ES-I3 (cell line): ENCODE measurements at regions not wholly inside any gene's neighbourhood (a gene's known extent, or its start where the extent isn't known, plus 50 kb on each side); places are given as distances from the start of the nearest gene placed in this dataset.
"Not testable (repeated sequence)": the region's sequence is repeated elsewhere in the genome, so short reads cannot be mapped to it uniquely, and the experiment has no call there.

Source experiments
- H3K36me3 ChIP-seq: 2 replicates; pipeline ENCODE4 v1.6.1; 2013; ENCODE audit warnings: mild to moderate bottlenecking, low read length, control low read depth, moderate library complexity; ENCODE audit not compliant: insufficient read depth
- H3K4me1 ChIP-seq: 2 replicates; pipeline ENCODE4 v1.6.1; 2013; ENCODE audit warnings: mild to moderate bottlenecking, control low read depth, low read length; ENCODE audit not compliant: insufficient read depth
- H3K9ac ChIP-seq: 2 replicates; pipeline ENCODE4 v1.6.1; 2013; ENCODE audit warnings: low read depth, mild to moderate bottlenecking, low read length, moderate library complexity
- H3K9me3 ChIP-seq: 2 replicates; pipeline ENCODE4 v1.6.1; 2013; ENCODE audit warnings: mild to moderate bottlenecking, low read length, moderate library complexity; ENCODE audit not compliant: control insufficient read depth, insufficient read depth

DNA sequence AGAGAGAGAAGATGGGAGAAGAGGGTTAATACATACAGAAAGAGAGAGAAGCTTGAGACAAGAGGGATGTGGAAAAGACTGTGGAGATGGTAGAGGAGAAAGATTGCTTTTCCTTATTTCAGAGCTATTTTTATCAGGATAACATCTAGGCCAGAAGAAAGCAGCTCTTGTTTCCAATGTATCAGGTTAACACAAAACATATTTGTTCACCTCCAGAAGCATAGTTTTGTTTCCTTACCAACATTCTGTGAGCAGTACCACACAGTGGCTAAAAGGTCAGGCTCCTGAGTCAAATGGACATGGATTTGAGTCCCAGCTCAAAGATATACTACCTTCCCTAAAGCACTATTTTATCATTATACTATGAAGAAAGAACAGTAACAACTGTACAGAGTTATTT, 185.5 kb downstream of the DUSP10 start:
- Histone ChIP-seq H3K4me1 (no peaks in the 10 kb centered on the region), H3K9me3 (no peaks in the 10 kb centered on the region), H3K36me3 (no peaks in the 10 kb centered on the region), H3K9ac (no peak overlapping the region)

GRCh38 chr1:221557013-221557412, 184.9 kb downstream of the DUSP10 start:
- Histone ChIP-seq H3K9me3 (no peaks in the 10 kb centered on the region), H3K9ac (no peak overlapping the region), H3K4me1 (no peaks in the 10 kb centered on the region), H3K36me3 (no peaks in the 10 kb centered on the region)

DNA sequence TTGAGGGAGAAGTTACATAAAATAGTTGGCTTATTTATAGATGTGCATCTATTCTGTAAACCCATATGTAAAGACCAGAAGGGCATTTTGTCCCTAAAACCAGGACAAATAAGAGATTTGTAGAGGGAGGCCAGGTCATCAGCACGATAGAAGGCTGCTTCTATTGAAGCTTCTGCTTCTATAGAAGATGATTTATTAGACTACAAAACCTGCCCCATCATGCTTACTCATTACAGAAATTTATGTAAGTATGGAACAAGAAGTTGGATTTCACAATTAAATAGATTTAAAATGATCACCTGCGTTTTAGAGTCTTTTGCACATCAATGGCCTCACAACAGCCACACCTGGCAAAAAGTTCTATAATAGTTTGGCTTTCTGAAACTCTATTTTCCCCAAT, 183.5 kb downstream of the DUSP10 start:
- Histone ChIP-seq H3K9ac (no peak overlapping the region), H3K36me3 (no peaks in the 10 kb centered on the region)

DNA sequence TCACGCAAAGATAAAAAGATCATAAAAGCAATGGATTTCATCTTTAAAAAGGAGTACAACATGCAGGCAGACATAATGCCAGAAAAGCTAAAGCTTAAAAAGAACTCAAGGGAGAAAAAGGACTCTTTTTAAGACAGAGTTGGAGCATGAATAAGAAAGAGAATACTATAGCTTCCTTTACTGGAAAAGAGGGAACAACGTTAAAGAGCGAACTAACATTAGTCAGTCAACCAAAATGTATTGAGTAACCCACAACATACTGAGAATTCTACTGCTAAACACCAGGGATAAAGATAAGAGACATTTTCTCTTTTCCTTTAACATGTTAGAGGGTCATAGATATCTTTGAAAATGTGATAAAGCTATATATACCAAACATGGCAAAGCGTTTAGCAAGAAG, 182.0 kb downstream of the DUSP10 start:
- Histone ChIP-seq H3K9me3 (no peaks in the 10 kb centered on the region), H3K9ac (no peak overlapping the region), H3K4me1 (no peaks in the 10 kb centered on the region), H3K36me3 (no peaks in the 10 kb centered on the region)

More for the DNA sequence above, 183.5 kb downstream of the DUSP10 start:
- H3K4me1 ChIP-seq, result no peaks in the 10 kb centered on the region
- H3K9me3 ChIP-seq, result no peaks in the 10 kb centered on the region

GRCh38 chr1:221562542-221563475, 179.1 kb downstream of the DUSP10 start:
- Histone ChIP-seq H3K9ac (no peak overlapping the region), H3K36me3 (no peaks in the 10 kb centered on the region), H3K4me1 (peaks cover 3% of the 10 kb centered on the region; the same call in 1 of the 2 replicates), H3K9me3 (no peaks in the 10 kb centered on the region)

- Histone ChIP-seq H3K36me3 (no peaks in the 10 kb centered on the region), H3K9me3 (no peaks in the 10 kb centered on the region), H3K4me1 (peaks cover 3% of the 10 kb centered on the region; the same call in 1 of the 2 replicates), H3K9ac (no peak overlapping the region)
These were observed 178.4 kb downstream of the DUSP10 start for GRCh38 chr1:221563476-221563921.

DNA sequence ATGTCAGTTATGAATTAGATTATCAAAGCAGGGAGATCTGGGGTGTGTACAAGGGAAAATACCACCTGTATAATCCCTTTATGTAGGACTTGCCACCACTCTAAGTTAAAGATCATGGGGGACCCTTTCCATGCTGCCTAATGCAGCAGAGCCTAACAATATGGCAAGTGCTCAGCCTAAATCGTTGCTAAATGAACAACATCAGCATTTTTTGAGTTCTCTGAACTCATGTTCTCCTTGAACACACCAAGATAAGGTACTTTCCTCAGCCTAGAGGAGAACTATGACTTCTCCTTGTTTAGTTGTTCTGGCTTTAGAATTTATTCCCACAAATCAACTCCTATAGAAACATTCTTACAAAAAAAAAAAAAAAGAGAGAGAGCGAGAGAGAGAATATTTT, 177.0 kb downstream of the DUSP10 start:
- no peak overlapping the region for H3K9ac ChIP-seq
- no peaks in the 10 kb centered on the region for H3K9me3 ChIP-seq
- peaks cover 3% of the 10 kb centered on the region; the same call in 1 of the 2 replicates for H3K4me1 ChIP-seq
- no peaks in the 10 kb centered on the region for H3K36me3 ChIP-seq

GRCh38 chr1:221565711-221566110, 176.2 kb downstream of the DUSP10 start:
- H3K36me3 ChIP-seq, result no peaks in the 10 kb centered on the region
- no peak overlapping the region for H3K9ac ChIP-seq
- H3K4me1 ChIP-seq, result peaks cover 3% of the 10 kb centered on the region; the same call in 1 of the 2 replicates
- H3K9me3 ChIP-seq, result no peaks in the 10 kb centered on the region

- Histone ChIP-seq H3K4me1 (peaks cover 3% of the 10 kb centered on the region; the same call in 1 of the 2 replicates), H3K36me3 (no peaks in the 10 kb centered on the region), H3K9me3 (no peaks in the 10 kb centered on the region), H3K9ac (no peak overlapping the region)
These were observed 173.9 kb downstream of the DUSP10 start for GRCh38 chr1:221567859-221568507.

DNA sequence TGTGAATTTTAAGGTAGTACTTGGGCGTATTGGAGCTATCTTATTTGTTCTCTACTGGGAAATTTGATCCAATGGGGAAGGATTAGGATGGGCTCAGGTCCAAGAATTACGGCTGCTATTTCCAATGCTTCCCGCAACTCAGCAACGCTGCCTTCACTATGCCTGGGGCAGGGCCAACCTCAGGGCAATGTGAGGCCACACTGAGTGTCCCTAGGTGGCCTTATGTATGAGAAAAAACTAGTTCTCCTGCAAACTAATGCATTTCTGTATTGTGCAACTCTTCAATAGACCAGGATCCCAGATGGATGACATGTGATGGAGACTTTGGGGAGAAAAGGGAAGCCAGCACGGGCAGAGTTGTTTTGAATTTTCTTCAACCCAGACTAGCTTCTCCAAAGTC, 168.1 kb downstream of the DUSP10 start:
- Histone ChIP-seq H3K36me3 (no peaks in the 10 kb centered on the region), H3K9ac (no peak overlapping the region), H3K4me1 (no peaks in the 10 kb centered on the region), H3K9me3 (no peaks in the 10 kb centered on the region)

DNA sequence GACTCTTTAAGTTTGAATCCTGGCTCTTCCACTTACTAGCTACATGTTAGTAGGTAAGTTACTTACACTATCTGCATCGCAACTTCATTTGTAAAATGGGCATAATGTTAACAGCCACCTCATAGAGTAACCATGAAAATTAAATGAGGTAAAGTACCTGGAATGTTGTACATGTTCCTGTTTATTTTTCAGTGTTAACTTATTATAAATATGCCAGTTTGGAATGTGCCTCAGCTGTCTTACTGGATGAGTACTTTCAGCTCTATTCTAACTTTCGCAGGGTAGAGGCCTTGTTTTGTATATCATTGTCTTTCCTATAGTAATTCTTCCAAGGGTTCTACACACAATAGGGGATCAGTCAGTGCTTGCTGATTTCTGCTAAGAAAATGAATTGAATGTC, 167.4 kb downstream of the DUSP10 start:
- H3K4me1 ChIP-seq, result no peaks in the 10 kb centered on the region
- no peaks in the 10 kb centered on the region for H3K36me3 ChIP-seq
- H3K9me3 ChIP-seq, result no peaks in the 10 kb centered on the region
- no peak overlapping the region for H3K9ac ChIP-seq

GRCh38 chr1:221575605-221576004, 166.3 kb downstream of the DUSP10 start:
- no peak overlapping the region for H3K9ac ChIP-seq
- H3K36me3 ChIP-seq, result no peaks in the 10 kb centered on the region
- no peaks in the 10 kb centered on the region for H3K4me1 ChIP-seq
- H3K9me3 ChIP-seq, result no peaks in the 10 kb centered on the region

DNA sequence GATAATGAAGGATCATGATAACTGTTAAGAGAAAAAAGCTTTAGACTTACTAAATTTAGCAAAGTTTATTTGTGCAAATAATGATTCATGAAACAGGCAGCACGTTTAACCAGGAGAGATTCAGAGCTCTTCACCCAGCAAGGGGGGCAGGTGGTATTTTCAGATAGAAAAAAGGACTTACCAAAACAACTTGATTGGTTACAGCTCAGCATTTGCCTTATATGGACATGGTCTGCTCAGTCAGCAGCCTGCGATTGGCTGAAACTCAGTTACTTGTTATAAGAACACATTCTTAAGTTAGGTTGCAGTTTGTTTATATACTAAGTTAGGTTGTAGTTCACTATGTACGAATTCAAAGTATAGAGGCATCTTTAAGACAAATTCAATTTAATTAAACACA, 165.6 kb downstream of the DUSP10 start:
- Histone ChIP-seq H3K9me3 (no peaks in the 10 kb centered on the region), H3K4me1 (no peaks in the 10 kb centered on the region), H3K9ac (no peak overlapping the region), H3K36me3 (no peaks in the 10 kb centered on the region)

DNA sequence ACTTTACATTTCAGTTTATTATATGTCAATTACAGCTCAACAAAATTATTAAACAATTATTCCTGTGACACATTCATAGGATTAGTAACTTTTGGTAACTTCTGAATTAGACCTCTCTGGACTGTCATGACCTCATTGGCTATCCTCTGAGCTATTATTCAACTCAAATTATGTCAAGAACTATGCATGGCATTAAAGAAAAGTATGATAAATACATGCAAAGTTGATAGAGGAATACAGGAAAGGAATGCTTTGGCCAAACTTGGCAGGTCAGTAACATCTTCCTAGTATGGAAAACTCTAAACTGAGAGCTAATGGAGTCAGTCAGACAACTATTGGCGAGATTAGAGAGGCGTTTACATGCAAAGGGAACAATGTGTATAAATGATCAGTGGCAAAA, 158.4 kb downstream of the DUSP10 start:
- no peak overlapping the region for H3K9ac ChIP-seq
- H3K36me3 ChIP-seq, result no peaks in the 10 kb centered on the region
- H3K4me1 ChIP-seq, result no peaks in the 10 kb centered on the region
- H3K9me3 ChIP-seq, result peaks cover 8% of the 10 kb centered on the region; the same call in 1 of the 2 replicates

- not testable (repeated sequence) for H3K4me1 ChIP-seq, H3K9me3 ChIP-seq, H3K36me3 ChIP-seq, H3K9ac ChIP-seq
These were observed 154.9 kb downstream of the DUSP10 start for GRCh38 chr1:221587013-221587412.
